HEK293T (cell line): ENCODE measurements at regions not wholly inside any gene's neighbourhood (a gene's known extent, or its start where the extent isn't known, plus 50 kb on each side); places are given as distances from the start of the nearest gene placed in this dataset.
A peak's percentile ranks its signal among the peaks of the same experiment; 100 is the strongest.

Source experiments
- CTCF ChIA-PET: fragments of 350-600 bp; formaldehyde crosslinking; extraction: SDS; loops from one replicate; lab custom pipeline; 2021; ENCODE audit warnings: antibody characterized with exemption, inconsistent platforms; lab: Yijun Ruan, JAX
- POLR2A ChIA-PET: fragments of 350-600 bp; formaldehyde crosslinking; extraction: SDS; loops from one replicate; lab custom pipeline; 2020; ENCODE audit warnings: antibody characterized with exemption, inconsistent platforms; lab: Yijun Ruan, JAX
- DNase-seq: peaks from one replicate; pipeline ENCODE4 v3.0.0; 2012; ENCODE audit warnings: mixed read lengths; ENCODE audit errors: extremely low spot score
- ARNT ChIP-seq: fragments of 450-650 bp; IDR thresholded peaks from 2 replicates; pipeline ENCODE4 v1.6.1; 2017; ENCODE audit warnings: mild to moderate bottlenecking
- BHLHE40 ChIP-seq: fragments of 450-650 bp; IDR thresholded peaks from 2 replicates; pipeline ENCODE4 v1.6.1; 2016; ENCODE audit warnings: mild to moderate bottlenecking, moderate library complexity, borderline replicate concordance
- CTBP1 ChIP-seq: fragments of 450-650 bp; IDR thresholded peaks from 2 replicates; pipeline ENCODE4 v1.6.1; 2016; ENCODE audit warnings: borderline replicate concordance
- ELF4 ChIP-seq: fragments of 450-650 bp; IDR thresholded peaks from 2 replicates; pipeline ENCODE4 v1.6.1; 2017; ENCODE audit warnings: antibody characterized with exemption
- FOXA1 ChIP-seq: fragments of 450-650 bp; IDR thresholded peaks from 2 replicates; pipeline ENCODE4 v1.6.1; 2016; ENCODE audit warnings: mild to moderate bottlenecking
- FOXK2 ChIP-seq: fragments of 450-650 bp; IDR thresholded peaks from 2 replicates; pipeline ENCODE4 v1.6.1; 2016; ENCODE audit warnings: mild to moderate bottlenecking
- FOXM1 ChIP-seq: fragments of 450-650 bp; IDR thresholded peaks from 2 replicates; pipeline ENCODE4 v1.6.1; 2017; ENCODE audit warnings: mild to moderate bottlenecking, borderline replicate concordance
- HDGF ChIP-seq: fragments of 450-650 bp; IDR thresholded peaks from 2 replicates; pipeline ENCODE4 v1.6.1; 2017; ENCODE audit warnings: antibody characterized with exemption, borderline replicate concordance
- L3MBTL2 ChIP-seq: fragments of 450-650 bp; conservative IDR thresholded peaks from 2 replicates; pipeline ENCODE4 v1.6.1; 2016; ENCODE audit warnings: mild to moderate bottlenecking
- LEF1 ChIP-seq: fragments of 450-650 bp; IDR thresholded peaks from 2 replicates; pipeline ENCODE4 v1.6.1; 2017; ENCODE audit warnings: mild to moderate bottlenecking, borderline replicate concordance
- NFRKB ChIP-seq: fragments of 450-650 bp; IDR thresholded peaks from 2 replicates; pipeline ENCODE4 v1.6.1; 2016; ENCODE audit warnings: mild to moderate bottlenecking, moderate library complexity
- PKNOX1 ChIP-seq: fragments of 450-650 bp; IDR thresholded peaks from 2 replicates; pipeline ENCODE4 v1.6.1; 2016
- SP1 ChIP-seq: fragments of 450-650 bp; IDR thresholded peaks from 2 replicates; pipeline ENCODE4 v1.6.1; 2017
- SUZ12 ChIP-seq: fragments of 450-650 bp; IDR thresholded peaks from 2 replicates; pipeline ENCODE4 v1.6.1; 2016; ENCODE audit warnings: mild to moderate bottlenecking
- TARDBP ChIP-seq: fragments of 450-650 bp; IDR thresholded peaks from 2 replicates; pipeline ENCODE4 v1.6.1; 2016
- ZNF384 ChIP-seq: fragments of 450-650 bp; IDR thresholded peaks from 2 replicates; pipeline ENCODE4 v1.6.1; 2016

- CTCF ChIA-PET = interaction anchor here (0.6 kb wide), 1 partner anchor 170 kb away, joined by 4 read pairs; no protein-coding TSS in a partner anchor
- POLR2A ChIA-PET = no interaction called here
- DNase-seq = no peak
- TF ChIP-seq CTBP1 = no peak
- TF ChIP-seq SUZ12 = no peak
- TF ChIP-seq FOXK2 = no peak
- TF ChIP-seq L3MBTL2 = no peak
- TF ChIP-seq HDGF = no peak
- no peak for TF ChIP-seq ZNF384
- no peak for TF ChIP-seq PKNOX1
- no peak for TF ChIP-seq NFRKB
- TF ChIP-seq ARNT = no peak
- no peak for TF ChIP-seq TARDBP
- no peak for TF ChIP-seq BHLHE40
Observed at GRCh38 chr3:72485641-72486040, 362.6 kb downstream of the SHQ1 start.

GRCh38 chr3:72483554-72484104, 364.6 kb downstream of the SHQ1 start:
- ChIA-PET CTCF (interaction anchor here (0.7 kb wide), 1 partner anchor 235 kb away, joined by 3 read pairs; no protein-coding TSS in a partner anchor), POLR2A (no interaction called here)
- no peak for DNase-seq

GRCh38 chr3:72482589-72483321, 365.5 kb downstream of the SHQ1 start:
- peak; percentile 35 for DNase-seq
- CTCF ChIA-PET = no interaction called here
- POLR2A ChIA-PET = interaction anchor here (0.6 kb wide), 1 partner anchor 46 kb away, joined by 3 read pairs; no protein-coding TSS in a partner anchor
- TF ChIP-seq HDGF (no peak), CTBP1 (no peak), LEF1 (no peak), SUZ12 (no peak), FOXM1 (no peak), FOXA1 (no peak), TARDBP (no peak), FOXK2 (no peak), SP1 (no peak), BHLHE40 (no peak), ARNT (no peak), ELF4 (no peak), PKNOX1 (no peak), ZNF384 (no peak), NFRKB (no peak), L3MBTL2 (no peak)

More at GRCh38 chr3:72483554-72484104, 364.6 kb downstream of the SHQ1 start:
- TF ChIP-seq CTBP1 (no peak), FOXK2 (no peak), NFRKB (no peak), SP1 (no peak)

- ChIA-PET CTCF (no interaction called here), POLR2A (no interaction called here)
- TF ChIP-seq CTBP1 (no peak), FOXK2 (no peak), SUZ12 (no peak), SP1 (no peak), HDGF (no peak), FOXM1 (no peak), PKNOX1 (no peak), LEF1 (no peak), FOXA1 (no peak), ELF4 (no peak), ARNT (no peak), BHLHE40 (no peak), TARDBP (no peak), NFRKB (no peak), L3MBTL2 (no peak), ZNF384 (no peak)
- DNase-seq = no peak
Observed at GRCh38 chr3:72481542-72481941, 366.7 kb downstream of the SHQ1 start.

- CTCF ChIA-PET = no interaction called here
- POLR2A ChIA-PET = interaction anchor here (0.6 kb wide), 1 partner anchor 33 kb away, joined by 3 read pairs; no protein-coding TSS in a partner anchor
Observed at GRCh38 chr3:72480366-72480765, 367.9 kb downstream of the SHQ1 start.

More at GRCh38 chr3:72480366-72480765, 367.9 kb downstream of the SHQ1 start:
- TF ChIP-seq ARNT (no peak), ZNF384 (no peak), FOXA1 (no peak), CTBP1 (no peak), LEF1 (no peak), PKNOX1 (no peak)
- no peak for DNase-seq
